Astrocyte (in vitro differentiated cells and primary cell): ENCODE measurements at regions not wholly inside any gene's neighbourhood (a gene's known extent, or its start where the extent isn't known, plus 50 kb on each side); places are given as distances from the start of the nearest gene placed in this dataset.

Source experiments
- DNase-seq: peaks from one replicate; pipeline ENCODE4 v3.0.0-alpha.2; 2010; ENCODE audit warnings: low read depth
- FAIRE-seq: peaks from 2 replicates; lab custom pipeline; 2011; peaks lifted over from hg19 to GRCh38; lab: Jason Lieb, UNC
- H2AFZ ChIP-seq: 2 replicates; pipeline ENCODE4 v1.6.0; 2012; ENCODE audit warnings: low read depth, low read length, inconsistent platforms
- H3K27ac ChIP-seq: 2 replicates; pipeline ENCODE4 v1.5.1; 2011; ENCODE audit warnings: low read depth, low read length, inconsistent platforms
- H3K27me3 ChIP-seq: 2 replicates; pipeline ENCODE4 v1.6.0; 2011; ENCODE audit warnings: low read length, inconsistent platforms; ENCODE audit not compliant: insufficient read depth
- H3K36me3 ChIP-seq: 2 replicates; pipeline ENCODE4 v1.5.1; 2011; ENCODE audit warnings: low read length, inconsistent platforms; ENCODE audit not compliant: insufficient read depth
- H3K4me1 ChIP-seq: 2 replicates; pipeline ENCODE4 v1.5.1; 2011; ENCODE audit warnings: low read length, inconsistent platforms; ENCODE audit not compliant: insufficient read depth
- H3K4me2 ChIP-seq: 2 replicates; pipeline ENCODE4 v1.6.0; 2012; ENCODE audit warnings: low read length, inconsistent platforms
- H3K4me3 ChIP-seq: 2 replicates; pipeline ENCODE4 v1.5.1; 2011; ENCODE audit warnings: low read depth, mild to moderate bottlenecking, low read length, inconsistent platforms; ENCODE audit not compliant: insufficient read depth
- H3K79me2 ChIP-seq: 2 replicates; pipeline ENCODE4 v1.6.0; 2012; ENCODE audit warnings: mild to moderate bottlenecking, low read length, inconsistent platforms; ENCODE audit not compliant: insufficient read depth
- H3K9ac ChIP-seq: 2 replicates; pipeline ENCODE4 v1.6.0; 2012; ENCODE audit warnings: mild to moderate bottlenecking, low read length, inconsistent platforms
- H3K9me3 ChIP-seq: 2 replicates; pipeline ENCODE4 v1.5.1; 2012; ENCODE audit warnings: low read depth, mild to moderate bottlenecking, low read length, inconsistent platforms; ENCODE audit not compliant: insufficient read depth
- H4K20me1 ChIP-seq: 2 replicates; pipeline ENCODE4 v1.6.0; 2012; ENCODE audit warnings: low read length, inconsistent platforms; ENCODE audit not compliant: insufficient read depth
- H3K27ac Mint-ChIP-seq: one replicate; pipeline ENCODE4 v1.8.0; 2021; ENCODE audit warnings: mild to moderate bottlenecking, mixed read lengths; ENCODE audit not compliant: unreplicated experiment
- H3K27me3 Mint-ChIP-seq: one replicate; pipeline ENCODE4 v1.8.0; 2021; ENCODE audit warnings: low read depth, mixed read lengths; ENCODE audit not compliant: unreplicated experiment
- H3K36me3 Mint-ChIP-seq: one replicate; pipeline ENCODE4 v1.8.0; 2021; ENCODE audit warnings: low read depth, mixed read lengths; ENCODE audit not compliant: unreplicated experiment
- H3K4me1 Mint-ChIP-seq: one replicate; pipeline ENCODE4 v1.8.0; 2021; ENCODE audit warnings: low read depth, mixed read lengths; ENCODE audit not compliant: unreplicated experiment
- H3K4me3 Mint-ChIP-seq: one replicate; pipeline ENCODE4 v1.8.0; 2021; ENCODE audit warnings: mild to moderate bottlenecking, moderate library complexity, mixed read lengths; ENCODE audit not compliant: unreplicated experiment
- H3K9me3 Mint-ChIP-seq: one replicate; pipeline ENCODE4 v1.8.0; 2021; ENCODE audit warnings: mild to moderate bottlenecking, mixed read lengths; ENCODE audit not compliant: unreplicated experiment
- EZH2 ChIP-seq: IDR thresholded peaks from 2 replicates; pipeline ENCODE4 v1.6.1; 2012; ENCODE audit warnings: mild to moderate bottlenecking, low read length, inconsistent platforms; ENCODE audit not compliant: insufficient read depth
- TF ChIP-seq, protein P1 (sequence below): IDR thresholded peaks from 2 replicates; pipeline ENCODE4 v1.5.1; 2011; ENCODE audit warnings: low read depth, mild to moderate bottlenecking, inconsistent platforms, low read length, moderate library complexity; ENCODE audit not compliant: insufficient read depth

DNA sequence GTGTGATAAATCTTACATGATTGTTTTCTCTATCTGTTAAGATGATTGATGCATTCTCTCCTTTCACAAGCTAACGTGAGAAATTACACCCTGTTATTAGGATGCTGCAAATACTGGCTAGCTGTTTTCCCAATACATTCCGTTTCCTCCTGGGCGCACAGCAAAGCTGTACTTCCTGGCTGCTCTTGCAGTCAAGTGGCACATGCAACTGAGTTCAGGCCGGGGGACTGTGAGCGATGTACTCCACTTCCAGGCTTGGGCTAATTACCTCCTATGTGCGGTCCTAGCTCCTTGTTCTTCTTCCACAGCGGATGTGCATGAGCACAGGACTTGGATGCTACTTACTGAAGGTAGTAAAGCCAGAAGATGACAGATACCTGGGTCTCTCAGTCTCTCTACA is 234.9 kb upstream of the SESN3 start:
- Histone ChIP-seq H3K4me3 (no peak overlapping the region), H3K9ac (no peak overlapping the region), H3K79me2 (no peaks in the 10 kb centered on the region), H3K9me3 (no peaks in the 10 kb centered on the region), H3K36me3 (no peaks in the 10 kb centered on the region), H2AFZ (no peak overlapping the region), H4K20me1 (no peaks in the 10 kb centered on the region), H3K4me1 (no peaks in the 10 kb centered on the region), H3K27ac (no peak overlapping the region), H3K27me3 (no peaks in the 10 kb centered on the region), H3K4me2 (no peak overlapping the region)
- H3K27ac Mint-ChIP-seq, result no peak overlapping the region
- TF ChIP-seq, protein P1, sequence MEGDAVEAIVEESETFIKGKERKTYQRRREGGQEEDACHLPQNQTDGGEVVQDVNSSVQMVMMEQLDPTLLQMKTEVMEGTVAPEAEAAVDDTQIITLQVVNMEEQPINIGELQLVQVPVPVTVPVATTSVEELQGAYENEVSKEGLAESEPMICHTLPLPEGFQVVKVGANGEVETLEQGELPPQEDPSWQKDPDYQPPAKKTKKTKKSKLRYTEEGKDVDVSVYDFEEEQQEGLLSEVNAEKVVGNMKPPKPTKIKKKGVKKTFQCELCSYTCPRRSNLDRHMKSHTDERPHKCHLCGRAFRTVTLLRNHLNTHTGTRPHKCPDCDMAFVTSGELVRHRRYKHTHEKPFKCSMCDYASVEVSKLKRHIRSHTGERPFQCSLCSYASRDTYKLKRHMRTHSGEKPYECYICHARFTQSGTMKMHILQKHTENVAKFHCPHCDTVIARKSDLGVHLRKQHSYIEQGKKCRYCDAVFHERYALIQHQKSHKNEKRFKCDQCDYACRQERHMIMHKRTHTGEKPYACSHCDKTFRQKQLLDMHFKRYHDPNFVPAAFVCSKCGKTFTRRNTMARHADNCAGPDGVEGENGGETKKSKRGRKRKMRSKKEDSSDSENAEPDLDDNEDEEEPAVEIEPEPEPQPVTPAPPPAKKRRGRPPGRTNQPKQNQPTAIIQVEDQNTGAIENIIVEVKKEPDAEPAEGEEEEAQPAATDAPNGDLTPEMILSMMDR, result no peak
- TF ChIP-seq EZH2, result no peak
- H3K36me3 Mint-ChIP-seq, result no peaks in the 10 kb centered on the region
- peaks cover 11% of the 10 kb centered on the region for H3K9me3 Mint-ChIP-seq
- H3K27me3 Mint-ChIP-seq, result no peaks in the 10 kb centered on the region
- FAIRE-seq (no peak), DNase-seq (no peak)
- no peak overlapping the region for H3K4me3 Mint-ChIP-seq
- no peaks in the 10 kb centered on the region for H3K4me1 Mint-ChIP-seq

DNA sequence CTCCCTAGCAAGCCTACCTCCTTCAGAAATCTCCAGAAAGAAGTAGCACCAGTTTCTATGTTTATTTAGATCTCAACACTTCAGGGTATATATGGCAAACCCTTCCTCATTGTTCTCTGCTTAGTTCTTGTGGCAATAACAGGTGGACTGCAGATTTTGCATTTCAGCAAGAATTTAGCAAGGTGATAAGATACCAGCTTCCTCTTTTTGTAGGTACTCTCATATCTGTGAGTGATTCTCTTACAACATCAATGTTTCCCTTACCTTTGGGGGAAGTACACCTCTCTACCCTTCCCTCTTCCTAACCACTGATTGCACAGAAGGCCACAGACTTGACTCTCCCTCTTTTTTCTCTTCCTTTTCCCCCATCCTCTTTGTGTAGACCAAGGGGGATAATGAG is 230.9 kb upstream of the SESN3 start:
- no peaks in the 10 kb centered on the region for H3K36me3 Mint-ChIP-seq

DNA sequence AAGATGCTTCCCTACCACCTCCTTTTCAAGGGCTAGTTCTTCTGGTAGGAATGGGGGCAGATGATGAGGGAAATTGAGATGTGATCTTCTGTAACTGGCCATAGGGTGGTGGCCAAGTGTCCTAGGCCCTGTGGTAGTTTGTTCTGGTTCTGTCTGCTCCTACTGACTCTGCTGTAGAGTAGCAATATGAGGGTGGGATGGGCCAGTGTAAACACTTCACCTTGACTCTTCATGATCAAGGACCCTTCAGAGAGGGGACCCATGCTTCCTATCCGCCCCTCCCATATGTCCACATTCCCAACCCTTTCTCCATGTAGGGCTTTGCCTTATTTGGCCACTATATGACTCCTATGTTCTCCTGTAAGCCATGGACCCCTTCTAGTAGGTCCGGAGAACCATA is 230.3 kb upstream of the SESN3 start:
- peaks cover 5% of the 10 kb centered on the region for H3K4me1 Mint-ChIP-seq
- peaks cover 13% of the 10 kb centered on the region for H3K9me3 Mint-ChIP-seq
- H3K4me3 Mint-ChIP-seq, result no peak overlapping the region
- no peak overlapping the region for H3K27ac Mint-ChIP-seq
- H3K4me2 ChIP-seq, result no peak overlapping the region
- H3K36me3 Mint-ChIP-seq, result no peaks in the 10 kb centered on the region
- no peaks in the 10 kb centered on the region for H3K27me3 ChIP-seq
- H3K9ac ChIP-seq, result no peak overlapping the region
- FAIRE-seq (no peak), DNase-seq (no peak)
- no peaks in the 10 kb centered on the region for H4K20me1 ChIP-seq
- no peaks in the 10 kb centered on the region for H3K9me3 ChIP-seq
- no peaks in the 10 kb centered on the region for H3K36me3 ChIP-seq
- no peak overlapping the region for H3K27ac ChIP-seq
- no peaks in the 10 kb centered on the region for H3K79me2 ChIP-seq
- H3K4me1 ChIP-seq, result peaks cover 2% of the 10 kb centered on the region
- TF ChIP-seq EZH2, result no peak
- TF ChIP-seq, protein P1, result no peak
- H3K4me3 ChIP-seq, result no peak overlapping the region
- no peak overlapping the region for H2AFZ ChIP-seq
- no peaks in the 10 kb centered on the region for H3K27me3 Mint-ChIP-seq

More for the DNA sequence above, 230.9 kb upstream of the SESN3 start:
- Histone ChIP-seq H3K4me1 (no peaks in the 10 kb centered on the region), H2AFZ (no peak overlapping the region), H3K27me3 (no peaks in the 10 kb centered on the region), H3K9me3 (no peaks in the 10 kb centered on the region), H3K4me3 (no peak overlapping the region), H3K27ac (no peak overlapping the region), H3K4me2 (no peak overlapping the region), H3K79me2 (no peaks in the 10 kb centered on the region), H3K9ac (no peak overlapping the region), H4K20me1 (no peaks in the 10 kb centered on the region), H3K36me3 (no peaks in the 10 kb centered on the region)
- peaks cover 13% of the 10 kb centered on the region for H3K9me3 Mint-ChIP-seq
- DNase-seq, result no peak
- H3K4me1 Mint-ChIP-seq, result peaks cover 5% of the 10 kb centered on the region
- TF ChIP-seq, protein P1, result no peak
- no peak for TF ChIP-seq EZH2
- H3K27ac Mint-ChIP-seq, result no peak overlapping the region
- no peak overlapping the region for H3K4me3 Mint-ChIP-seq
- H3K27me3 Mint-ChIP-seq, result no peaks in the 10 kb centered on the region
- FAIRE-seq, result no peak
